ENCODE measurements at regions not wholly inside any gene's neighbourhood (a gene's known extent, or its start where the extent isn't known, plus 50 kb on each side); places are given as distances from the start of the nearest gene placed in this dataset.

GRCh38 chrX:126929071-126929470 is 109.5 kb downstream of the PRR32 start (continued):
- TF ChIP-seq CHD7 (IDR thresholded peaks at IDR 0.05; ENCODE audit: insufficient replicate concordance, low read length) (no peak), PHF8 (conservative IDR thresholded peaks at IDR 0.05; ENCODE audit: low read depth, low read length) (no peak), BACH1 (IDR thresholded peaks at IDR 0.05; ENCODE audit: low read length) (no peak), SIN3A (conservative IDR thresholded peaks at IDR 0.05 in 1 of 2, IDR thresholded peaks at IDR 0.05 in 1 of 2; ENCODE audit: low read depth in 1 of 2, low read length in 2 of 2) (no peak), JUND (IDR thresholded peaks at IDR 0.05; ENCODE audit: low read length) (no peak), ASH2L (IDR thresholded peaks at IDR 0.05; ENCODE audit: low read length) (no peak), SP1 (IDR thresholded peaks at IDR 0.05; ENCODE audit: low read depth, low read length) (no peak), EZH2 (IDR thresholded peaks at IDR 0.05; ENCODE audit: low read depth, low read length, severe bottlenecking) (no peak), RBBP5 (IDR thresholded peaks at IDR 0.05; ENCODE audit: borderline replicate concordance, low read depth, low read length) (no peak)

Data from H1 (cell line).